ENCODE measurements at regions not wholly inside any gene's neighbourhood (a gene's known extent, or its start where the extent isn't known, plus 50 kb on each side); places are given as distances from the start of the nearest gene placed in this dataset.

GRCh38 chr7:120108376-120108775, 164.6 kb upstream of the KCND2 start:
- TF ChIP-seq CTCF (IDR thresholded peaks at IDR 0.05; ENCODE audit: insufficient read depth, low read depth, low read length) (no peak), EZH2 (IDR thresholded peaks at IDR 0.05; ENCODE audit: insufficient read depth, low read length) (no peak)

All from astrocyte (in vitro differentiated cells and primary cell).